ENCODE measurements at regions not wholly inside any gene's neighbourhood (a gene's known extent, or its start where the extent isn't known, plus 50 kb on each side); places are given as distances from the start of the nearest gene placed in this dataset.

GRCh38 chr1:185652348-185652747, 81.8 kb upstream of the HMCN1 start:
- TF ChIP-seq CTCF (IDR thresholded peaks at IDR 0.05; ENCODE audit: low read depth, low read length, poor library complexity, severe bottlenecking) (peak; percentile 53), EZH2phosphoT487 (IDR thresholded peaks at IDR 0.05; ENCODE audit: borderline replicate concordance, low read length) (no peak)
